Ishikawa (cell line): ENCODE measurements at regions not wholly inside any gene's neighbourhood (a gene's known extent, or its start where the extent isn't known, plus 50 kb on each side); places are given as distances from the start of the nearest gene placed in this dataset.

Experiments
- CEBPB ChIP-seq: IDR thresholded peaks from 2 replicates; pipeline ENCODE4 v1.6.1; 2012
- CREB1 ChIP-seq: IDR thresholded peaks from 2 replicates; pipeline ENCODE4 v1.6.1; 2012; ENCODE audit warnings: low read depth
- EP300 ChIP-seq: IDR thresholded peaks from 2 replicates; pipeline ENCODE4 v1.6.1; 2012; ENCODE audit warnings: borderline replicate concordance
- FOXM1 ChIP-seq: IDR thresholded peaks from 2 replicates; pipeline ENCODE4 v1.6.1; 2012; ENCODE audit warnings: low read depth, borderline replicate concordance
- MAX ChIP-seq: IDR thresholded peaks from 2 replicates; pipeline ENCODE4 v1.6.1; 2012
- NFIC ChIP-seq: IDR thresholded peaks from 2 replicates; pipeline ENCODE4 v1.6.1; 2012
- RAD21 ChIP-seq: IDR thresholded peaks from 2 replicates; pipeline ENCODE4 v1.6.1; 2012; ENCODE audit warnings: low read depth
- REST ChIP-seq: IDR thresholded peaks from 2 replicates; pipeline ENCODE4 v1.6.1; 2012; ENCODE audit warnings: low read depth, mild to moderate bottlenecking
- TAF1 ChIP-seq: IDR thresholded peaks from 2 replicates; pipeline ENCODE4 v1.6.1; 2012; ENCODE audit warnings: low read depth, mild to moderate bottlenecking
- TEAD4 ChIP-seq: IDR thresholded peaks from 2 replicates; pipeline ENCODE4 v1.6.1; 2012
- YY1 ChIP-seq: IDR thresholded peaks from 2 replicates; pipeline ENCODE4 v1.6.1; 2012; ENCODE audit warnings: low read depth
- ZBTB7A ChIP-seq: IDR thresholded peaks from 2 replicates; pipeline ENCODE4 v1.6.1; 2012; ENCODE audit warnings: low read depth
- TF ChIP-seq, protein P1 (sequence below): IDR thresholded peaks from 2 replicates; pipeline ENCODE4 v1.6.1; 2012

GRCh38 chr2:16067037-16067406 is 126.7 kb downstream of the MYCN start:
- no peak for TF ChIP-seq EP300
- no peak for TF ChIP-seq TAF1
- TF ChIP-seq MAX, result no peak
- TF ChIP-seq CREB1, result no peak
- TF ChIP-seq RAD21, result no peak
- no peak for TF ChIP-seq FOXM1
- no peak for TF ChIP-seq REST
- TF ChIP-seq YY1, result no peak
- TF ChIP-seq, protein P1, sequence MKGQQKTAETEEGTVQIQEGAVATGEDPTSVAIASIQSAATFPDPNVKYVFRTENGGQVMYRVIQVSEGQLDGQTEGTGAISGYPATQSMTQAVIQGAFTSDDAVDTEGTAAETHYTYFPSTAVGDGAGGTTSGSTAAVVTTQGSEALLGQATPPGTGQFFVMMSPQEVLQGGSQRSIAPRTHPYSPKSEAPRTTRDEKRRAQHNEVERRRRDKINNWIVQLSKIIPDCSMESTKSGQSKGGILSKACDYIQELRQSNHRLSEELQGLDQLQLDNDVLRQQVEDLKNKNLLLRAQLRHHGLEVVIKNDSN, result no peak
- no peak for TF ChIP-seq NFIC
- TF ChIP-seq ZBTB7A, result no peak
- TF ChIP-seq CEBPB, result no peak
- no peak for TF ChIP-seq TEAD4
